GM23338 (cell line): ENCODE measurements at regions not wholly inside any gene's neighbourhood (a gene's known extent, or its start where the extent isn't known, plus 50 kb on each side); places are given as distances from the start of the nearest gene placed in this dataset.

ENCODE experiments used
- ATAC-seq: fragments of 200-7000 bp; cut with Tn5 transposase; 3 replicates; pipeline ENCODE4 v1.9.1; 2020
- DNase-seq: peaks from one replicate; pipeline ENCODE4 v3.0.0-alpha.2; 2015; ENCODE audit warnings: low spot score
- H2AFZ ChIP-seq: fragments of 200-600 bp; sonication (generic); 2 replicates; pipeline ENCODE4 v1.8.0; 2016; ENCODE audit warnings: antibody characterized with exemption, mild to moderate bottlenecking, moderate library complexity
- H3F3A ChIP-seq: fragments of 200-600 bp; sonication (generic); replicated peaks from 2 replicates; pipeline ENCODE4 v1.8.0; 2017; ENCODE audit warnings: antibody characterized with exemption, mixed run types, low read depth
- H3K27ac ChIP-seq: fragments of 200-600 bp; sonication (generic); 2 replicates; pipeline ENCODE4 v1.6.1; 2016; ENCODE audit warnings: low read depth
- H3K27me3 ChIP-seq: fragments of 200-600 bp; sonication (generic); 2 replicates; pipeline ENCODE4 v1.8.0; 2016; ENCODE audit warnings: mild to moderate bottlenecking, mixed run types, moderate library complexity; ENCODE audit not compliant: insufficient read depth
- H3K36me3 ChIP-seq: fragments of 200-600 bp; sonication (generic); 2 replicates; pipeline ENCODE4 v1.8.0; 2016; ENCODE audit warnings: mild to moderate bottlenecking; ENCODE audit not compliant: insufficient read depth
- H3K4me1 ChIP-seq: fragments of 200-600 bp; sonication (generic); 2 replicates; pipeline ENCODE4 v1.8.0; 2016; ENCODE audit warnings: mild to moderate bottlenecking, moderate library complexity; ENCODE audit not compliant: insufficient read depth
- H3K4me2 ChIP-seq: fragments of 200-600 bp; sonication (generic); 2 replicates; pipeline ENCODE4 v1.7.1; 2017; ENCODE audit warnings: mixed run types
- H3K4me3 ChIP-seq: fragments of 200-600 bp; sonication (generic); 2 replicates; pipeline ENCODE4 v1.6.1; 2016; ENCODE audit warnings: mixed run types
- H3K79me2 ChIP-seq: fragments of 200-600 bp; sonication (generic); replicated peaks from 2 replicates; pipeline ENCODE4 v1.8.0; 2017; ENCODE audit warnings: mild to moderate bottlenecking; ENCODE audit not compliant: insufficient read depth
- H3K9me2 ChIP-seq: fragments of 200-600 bp; sonication (generic); 2 replicates; pipeline ENCODE4 v1.8.0; 2017; ENCODE audit not compliant: insufficient read depth
- H4K20me1 ChIP-seq: fragments of 200-600 bp; sonication (generic); replicated peaks from 2 replicates; pipeline ENCODE4 v1.8.0; 2017; ENCODE audit warnings: mild to moderate bottlenecking; ENCODE audit not compliant: insufficient read depth
- H3K27ac Mint-ChIP-seq: 2 replicates; pipeline ENCODE4 v1.8.0; 2020; ENCODE audit warnings: inconsistent platforms, mild to moderate bottlenecking, moderate library complexity, mixed read lengths
- H3K27me3 Mint-ChIP-seq: 3 replicates; pipeline ENCODE4 v1.8.0; 2022; ENCODE audit warnings: low read depth, mild to moderate bottlenecking, moderate library complexity, mixed read lengths, inconsistent platforms; ENCODE audit not compliant: insufficient read depth, poor library complexity
- H3K36me3 Mint-ChIP-seq: 3 replicates; pipeline ENCODE4 v1.8.0; 2021; ENCODE audit warnings: low read depth, mild to moderate bottlenecking, inconsistent platforms, moderate library complexity, mixed read lengths
- H3K4me1 Mint-ChIP-seq: 3 replicates; pipeline ENCODE4 v1.8.0; 2020; ENCODE audit warnings: mild to moderate bottlenecking, inconsistent platforms, mixed read lengths
- H3K4me3 Mint-ChIP-seq: 3 replicates; pipeline ENCODE4 v1.8.0; 2021; ENCODE audit warnings: moderate library complexity, mild to moderate bottlenecking, inconsistent platforms, mixed read lengths
- H3K9me3 Mint-ChIP-seq: 3 replicates; pipeline ENCODE4 v1.8.0; 2020; ENCODE audit warnings: moderate library complexity, mild to moderate bottlenecking, inconsistent platforms, mixed read lengths
- CREB1 ChIP-seq: fragments of 250-450 bp; sonication (Bioruptor Pico); IDR thresholded peaks from 2 replicates; pipeline ENCODE4 v1.5.0; 2020; ENCODE audit warnings: low read depth, mild to moderate bottlenecking, moderate library complexity
- EZH2 ChIP-seq: fragments of 200-600 bp; sonication (generic); IDR thresholded peaks from one replicate; pipeline ENCODE4 v1.8.0; 2017; ENCODE audit warnings: antibody characterized with exemption, mild to moderate bottlenecking, low read depth; ENCODE audit not compliant: unreplicated experiment
- EZH2phosphoT487 ChIP-seq: fragments of 200-600 bp; sonication (generic); IDR thresholded peaks from one replicate; pipeline ENCODE4 v1.8.1; 2018; ENCODE audit warnings: antibody characterized with exemption; ENCODE audit not compliant: unreplicated experiment
- JUNB ChIP-seq: IDR thresholded peaks from one replicate; pipeline ENCODE4 v1.6.1; 2016; ENCODE audit warnings: antibody characterized with exemption; ENCODE audit not compliant: unreplicated experiment
- NANOG ChIP-seq: IDR thresholded peaks from 2 replicates; pipeline ENCODE4 v1.6.1; 2016; ENCODE audit warnings: antibody characterized with exemption, borderline replicate concordance
- POLR2AphosphoS5 ChIP-seq: IDR thresholded peaks from 2 replicates; pipeline ENCODE4 v1.6.1; 2016; ENCODE audit warnings: antibody characterized with exemption, low read depth
- STAT1 ChIP-seq: IDR thresholded peaks from one replicate; pipeline ENCODE4 v1.6.1; 2016; ENCODE audit warnings: antibody characterized with exemption; ENCODE audit not compliant: unreplicated experiment
- ZNF114 ChIP-seq: fragments of 250-450 bp; sonication (Bioruptor Pico); IDR thresholded peaks from 2 replicates; pipeline ENCODE4 v1.5.0; 2020; ENCODE audit warnings: mild to moderate bottlenecking, moderate library complexity
- ZNF331 ChIP-seq: fragments of 250-450 bp; sonication (Bioruptor Pico); IDR thresholded peaks from 2 replicates; pipeline ENCODE4 v1.5.0; 2020; ENCODE audit warnings: low read depth, mild to moderate bottlenecking, moderate library complexity
- TF ChIP-seq, protein P1 (sequence below): IDR thresholded peaks from 2 replicates; pipeline ENCODE4 v1.6.1; 2016; ENCODE audit warnings: antibody characterized with exemption
- TF ChIP-seq, protein P2 (sequence below): IDR thresholded peaks from one replicate; pipeline ENCODE4 v1.6.1; 2018; ENCODE audit warnings: antibody characterized with exemption; ENCODE audit not compliant: unreplicated experiment
- TF ChIP-seq, protein P3 (sequence below), 2 experiments: fragments of 200-600 bp in 1 of 2; sonication (generic) in 1 of 2; conservative IDR thresholded peaks; 2 replicates each; pipeline versions ENCODE4 v1.5.1 to v1.6.1; 2016 to 2017; ENCODE audit warnings: antibody characterized with exemption in 2 of 2, low read depth in 2 of 2, mild to moderate bottlenecking in 2 of 2, moderate library complexity in 1 of 2
- TF ChIP-seq, protein P4 (sequence below): fragments of 250-450 bp; sonication (Bioruptor Pico); IDR thresholded peaks from 2 replicates; pipeline ENCODE4 v1.5.0; 2020; ENCODE audit warnings: mild to moderate bottlenecking, moderate library complexity

DNA sequence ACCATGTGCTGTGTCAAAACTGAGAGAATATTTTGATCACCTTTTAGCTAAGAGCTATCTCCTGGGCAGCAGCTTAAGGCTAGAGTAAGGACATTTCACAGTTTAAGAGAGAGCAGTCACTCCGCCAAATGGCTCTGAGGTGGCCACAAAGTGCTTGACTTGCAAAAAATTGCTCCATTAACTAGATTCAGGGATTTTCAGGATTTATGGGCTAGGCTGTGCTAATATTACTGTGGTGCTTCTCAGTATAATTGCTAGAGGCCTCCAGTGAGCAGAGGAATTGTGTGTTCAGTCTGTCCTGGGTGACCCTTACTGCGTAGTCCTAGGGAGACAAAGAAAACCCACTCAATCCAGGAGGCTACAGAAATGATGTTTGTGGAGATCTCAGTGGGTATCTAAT, 65.2 kb downstream of the PALM2AKAP2 start:
- H3K9me2 ChIP-seq: no peaks in the 10 kb centered on the region
- no peaks in the 10 kb centered on the region for H3K79me2 ChIP-seq
- Mint-ChIP-seq H3K27ac (no peak overlapping the region), H3K9me3 (no peaks in the 10 kb centered on the region; the same call in 2 of the 3 replicates), H3K27me3 (no peaks in the 10 kb centered on the region), H3K4me1 (peaks cover 6% of the 10 kb centered on the region; the same call in 2 of the 3 replicates), H3K4me3 (no peak overlapping the region), H3K36me3 (no peaks in the 10 kb centered on the region)
- no peak for ATAC-seq
- no peaks in the 10 kb centered on the region; the same call in 1 of the 2 replicates for H3K4me1 ChIP-seq
- no peaks in the 10 kb centered on the region for H3F3A ChIP-seq
- no peak overlapping the region for H3K4me3 ChIP-seq
- no peaks in the 10 kb centered on the region for H3K36me3 ChIP-seq
- no peak for TF ChIP-seq EZH2phosphoT487
- no peak for TF ChIP-seq POLR2AphosphoS5
- TF ChIP-seq CREB1 (CRISPR knock-in tag): no peak
- TF ChIP-seq ZNF114 (CRISPR knock-in tag): no peak
- TF ChIP-seq ZNF331 (CRISPR knock-in tag): no peak
- no peak for TF ChIP-seq JUNB
- TF ChIP-seq, protein P1, sequence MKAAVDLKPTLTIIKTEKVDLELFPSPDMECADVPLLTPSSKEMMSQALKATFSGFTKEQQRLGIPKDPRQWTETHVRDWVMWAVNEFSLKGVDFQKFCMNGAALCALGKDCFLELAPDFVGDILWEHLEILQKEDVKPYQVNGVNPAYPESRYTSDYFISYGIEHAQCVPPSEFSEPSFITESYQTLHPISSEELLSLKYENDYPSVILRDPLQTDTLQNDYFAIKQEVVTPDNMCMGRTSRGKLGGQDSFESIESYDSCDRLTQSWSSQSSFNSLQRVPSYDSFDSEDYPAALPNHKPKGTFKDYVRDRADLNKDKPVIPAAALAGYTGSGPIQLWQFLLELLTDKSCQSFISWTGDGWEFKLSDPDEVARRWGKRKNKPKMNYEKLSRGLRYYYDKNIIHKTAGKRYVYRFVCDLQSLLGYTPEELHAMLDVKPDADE: no peak
- TF ChIP-seq, protein P2, sequence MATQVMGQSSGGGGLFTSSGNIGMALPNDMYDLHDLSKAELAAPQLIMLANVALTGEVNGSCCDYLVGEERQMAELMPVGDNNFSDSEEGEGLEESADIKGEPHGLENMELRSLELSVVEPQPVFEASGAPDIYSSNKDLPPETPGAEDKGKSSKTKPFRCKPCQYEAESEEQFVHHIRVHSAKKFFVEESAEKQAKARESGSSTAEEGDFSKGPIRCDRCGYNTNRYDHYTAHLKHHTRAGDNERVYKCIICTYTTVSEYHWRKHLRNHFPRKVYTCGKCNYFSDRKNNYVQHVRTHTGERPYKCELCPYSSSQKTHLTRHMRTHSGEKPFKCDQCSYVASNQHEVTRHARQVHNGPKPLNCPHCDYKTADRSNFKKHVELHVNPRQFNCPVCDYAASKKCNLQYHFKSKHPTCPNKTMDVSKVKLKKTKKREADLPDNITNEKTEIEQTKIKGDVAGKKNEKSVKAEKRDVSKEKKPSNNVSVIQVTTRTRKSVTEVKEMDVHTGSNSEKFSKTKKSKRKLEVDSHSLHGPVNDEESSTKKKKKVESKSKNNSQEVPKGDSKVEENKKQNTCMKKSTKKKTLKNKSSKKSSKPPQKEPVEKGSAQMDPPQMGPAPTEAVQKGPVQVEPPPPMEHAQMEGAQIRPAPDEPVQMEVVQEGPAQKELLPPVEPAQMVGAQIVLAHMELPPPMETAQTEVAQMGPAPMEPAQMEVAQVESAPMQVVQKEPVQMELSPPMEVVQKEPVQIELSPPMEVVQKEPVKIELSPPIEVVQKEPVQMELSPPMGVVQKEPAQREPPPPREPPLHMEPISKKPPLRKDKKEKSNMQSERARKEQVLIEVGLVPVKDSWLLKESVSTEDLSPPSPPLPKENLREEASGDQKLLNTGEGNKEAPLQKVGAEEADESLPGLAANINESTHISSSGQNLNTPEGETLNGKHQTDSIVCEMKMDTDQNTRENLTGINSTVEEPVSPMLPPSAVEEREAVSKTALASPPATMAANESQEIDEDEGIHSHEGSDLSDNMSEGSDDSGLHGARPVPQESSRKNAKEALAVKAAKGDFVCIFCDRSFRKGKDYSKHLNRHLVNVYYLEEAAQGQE: no peak
- TF ChIP-seq, protein P3, sequence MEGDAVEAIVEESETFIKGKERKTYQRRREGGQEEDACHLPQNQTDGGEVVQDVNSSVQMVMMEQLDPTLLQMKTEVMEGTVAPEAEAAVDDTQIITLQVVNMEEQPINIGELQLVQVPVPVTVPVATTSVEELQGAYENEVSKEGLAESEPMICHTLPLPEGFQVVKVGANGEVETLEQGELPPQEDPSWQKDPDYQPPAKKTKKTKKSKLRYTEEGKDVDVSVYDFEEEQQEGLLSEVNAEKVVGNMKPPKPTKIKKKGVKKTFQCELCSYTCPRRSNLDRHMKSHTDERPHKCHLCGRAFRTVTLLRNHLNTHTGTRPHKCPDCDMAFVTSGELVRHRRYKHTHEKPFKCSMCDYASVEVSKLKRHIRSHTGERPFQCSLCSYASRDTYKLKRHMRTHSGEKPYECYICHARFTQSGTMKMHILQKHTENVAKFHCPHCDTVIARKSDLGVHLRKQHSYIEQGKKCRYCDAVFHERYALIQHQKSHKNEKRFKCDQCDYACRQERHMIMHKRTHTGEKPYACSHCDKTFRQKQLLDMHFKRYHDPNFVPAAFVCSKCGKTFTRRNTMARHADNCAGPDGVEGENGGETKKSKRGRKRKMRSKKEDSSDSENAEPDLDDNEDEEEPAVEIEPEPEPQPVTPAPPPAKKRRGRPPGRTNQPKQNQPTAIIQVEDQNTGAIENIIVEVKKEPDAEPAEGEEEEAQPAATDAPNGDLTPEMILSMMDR (conservative IDR thresholded peaks at IDR 0.05; ENCODE audit: low read depth in 2 of 2): no peak
- TF ChIP-seq, protein P4, sequence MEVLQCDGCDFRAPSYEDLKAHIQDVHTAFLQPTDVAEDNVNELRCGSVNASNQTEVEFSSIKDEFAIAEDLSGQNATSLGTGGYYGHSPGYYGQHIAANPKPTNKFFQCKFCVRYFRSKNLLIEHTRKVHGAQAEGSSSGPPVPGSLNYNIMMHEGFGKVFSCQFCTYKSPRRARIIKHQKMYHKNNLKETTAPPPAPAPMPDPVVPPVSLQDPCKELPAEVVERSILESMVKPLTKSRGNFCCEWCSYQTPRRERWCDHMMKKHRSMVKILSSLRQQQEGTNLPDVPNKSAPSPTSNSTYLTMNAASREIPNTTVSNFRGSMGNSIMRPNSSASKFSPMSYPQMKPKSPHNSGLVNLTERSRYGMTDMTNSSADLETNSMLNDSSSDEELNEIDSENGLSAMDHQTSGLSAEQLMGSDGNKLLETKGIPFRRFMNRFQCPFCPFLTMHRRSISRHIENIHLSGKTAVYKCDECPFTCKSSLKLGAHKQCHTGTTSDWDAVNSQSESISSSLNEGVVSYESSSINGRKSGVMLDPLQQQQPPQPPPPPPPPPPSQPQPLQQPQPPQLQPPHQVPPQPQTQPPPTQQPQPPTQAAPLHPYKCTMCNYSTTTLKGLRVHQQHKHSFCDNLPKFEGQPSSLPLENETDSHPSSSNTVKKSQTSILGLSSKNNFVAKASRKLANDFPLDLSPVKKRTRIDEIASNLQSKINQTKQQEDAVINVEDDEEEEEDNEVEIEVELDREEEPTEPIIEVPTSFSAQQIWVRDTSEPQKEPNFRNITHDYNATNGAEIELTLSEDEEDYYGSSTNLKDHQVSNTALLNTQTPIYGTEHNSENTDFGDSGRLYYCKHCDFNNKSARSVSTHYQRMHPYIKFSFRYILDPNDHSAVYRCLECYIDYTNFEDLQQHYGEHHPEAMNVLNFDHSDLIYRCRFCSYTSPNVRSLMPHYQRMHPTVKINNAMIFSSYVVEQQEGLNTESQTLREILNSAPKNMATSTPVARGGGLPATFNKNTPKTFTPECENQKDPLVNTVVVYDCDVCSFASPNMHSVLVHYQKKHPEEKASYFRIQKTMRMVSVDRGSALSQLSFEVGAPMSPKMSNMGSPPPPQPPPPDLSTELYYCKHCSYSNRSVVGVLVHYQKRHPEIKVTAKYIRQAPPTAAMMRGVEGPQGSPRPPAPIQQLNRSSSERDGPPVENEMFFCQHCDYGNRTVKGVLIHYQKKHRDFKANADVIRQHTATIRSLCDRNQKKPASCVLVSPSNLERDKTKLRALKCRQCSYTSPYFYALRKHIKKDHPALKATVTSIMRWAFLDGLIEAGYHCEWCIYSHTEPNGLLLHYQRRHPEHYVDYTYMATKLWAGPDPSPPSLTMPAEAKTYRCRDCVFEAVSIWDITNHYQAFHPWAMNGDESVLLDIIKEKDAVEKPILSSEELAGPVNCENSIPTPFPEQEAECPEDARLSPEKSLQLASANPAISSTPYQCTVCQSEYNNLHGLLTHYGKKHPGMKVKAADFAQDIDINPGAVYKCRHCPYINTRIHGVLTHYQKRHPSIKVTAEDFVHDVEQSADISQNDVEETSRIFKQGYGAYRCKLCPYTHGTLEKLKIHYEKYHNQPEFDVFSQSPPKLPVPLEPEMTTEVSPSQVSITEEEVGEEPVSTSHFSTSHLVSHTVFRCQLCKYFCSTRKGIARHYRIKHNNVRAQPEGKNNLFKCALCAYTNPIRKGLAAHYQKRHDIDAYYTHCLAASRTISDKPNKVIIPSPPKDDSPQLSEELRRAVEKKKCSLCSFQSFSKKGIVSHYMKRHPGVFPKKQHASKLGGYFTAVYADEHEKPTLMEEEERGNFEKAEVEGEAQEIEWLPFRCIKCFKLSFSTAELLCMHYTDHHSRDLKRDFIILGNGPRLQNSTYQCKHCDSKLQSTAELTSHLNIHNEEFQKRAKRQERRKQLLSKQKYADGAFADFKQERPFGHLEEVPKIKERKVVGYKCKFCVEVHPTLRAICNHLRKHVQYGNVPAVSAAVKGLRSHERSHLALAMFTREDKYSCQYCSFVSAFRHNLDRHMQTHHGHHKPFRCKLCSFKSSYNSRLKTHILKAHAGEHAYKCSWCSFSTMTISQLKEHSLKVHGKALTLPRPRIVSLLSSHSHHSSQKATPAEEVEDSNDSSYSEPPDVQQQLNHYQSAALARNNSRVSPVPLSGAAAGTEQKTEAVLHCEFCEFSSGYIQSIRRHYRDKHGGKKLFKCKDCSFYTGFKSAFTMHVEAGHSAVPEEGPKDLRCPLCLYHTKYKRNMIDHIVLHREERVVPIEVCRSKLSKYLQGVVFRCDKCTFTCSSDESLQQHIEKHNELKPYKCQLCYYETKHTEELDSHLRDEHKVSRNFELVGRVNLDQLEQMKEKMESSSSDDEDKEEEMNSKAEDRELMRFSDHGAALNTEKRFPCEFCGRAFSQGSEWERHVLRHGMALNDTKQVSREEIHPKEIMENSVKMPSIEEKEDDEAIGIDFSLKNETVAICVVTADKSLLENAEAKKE (CRISPR knock-in tag): no peak
- TF ChIP-seq STAT1: no peak
- TF ChIP-seq NANOG: no peak
- TF ChIP-seq EZH2: no peak
- no peak overlapping the region for H3K27ac ChIP-seq
- no peaks in the 10 kb centered on the region for H3K27me3 ChIP-seq
- no peak for DNase-seq
- no peak overlapping the region for H3K4me2 ChIP-seq
- no peaks in the 10 kb centered on the region for H4K20me1 ChIP-seq
- no peak overlapping the region for H2AFZ ChIP-seq
